ENCODE measurements at regions not wholly inside any gene's neighbourhood (a gene's known extent, or its start where the extent isn't known, plus 50 kb on each side); places are given as distances from the start of the nearest gene placed in this dataset.
"Not testable (repeated sequence)": the region's sequence is repeated elsewhere in the genome, so short reads cannot be mapped to it uniquely, and the experiment has no call there.

- no peak for TF ChIP-seq CTCF (IDR thresholded peaks at IDR 0.05)
- DNase-seq (no peak), ATAC-seq (no peak)
- Histone ChIP-seq H3K27me3 (no peaks in the 10 kb centered on the region), H3K27ac (no peak overlapping the region), H3K4me1 (no peaks in the 10 kb centered on the region), H3K36me3 (no peaks in the 10 kb centered on the region), H3K9me3 (no peaks in the 10 kb centered on the region), H3K4me3 (no peak overlapping the region)
- intact Hi-C loops (cut with DNase I) = no loop called here
Measured at GRCh38 chr2:31770741-31771140, 190.0 kb upstream of the SRD5A2 start.

GRCh38 chr2:31765078-31765945 is 184.6 kb upstream of the SRD5A2 start:
- DNase-seq (no peak), ATAC-seq (no peak)
- Histone ChIP-seq H3K27ac (no peak overlapping the region), H3K4me1 (no peaks in the 10 kb centered on the region), H3K4me3 (no peak overlapping the region), H3K27me3 (no peaks in the 10 kb centered on the region), H3K36me3 (no peaks in the 10 kb centered on the region), H3K9me3 (no peaks in the 10 kb centered on the region)
- TF ChIP-seq CTCF (IDR thresholded peaks at IDR 0.05) = no peak
- intact Hi-C loops (cut with DNase I) = no loop called here

DNA sequence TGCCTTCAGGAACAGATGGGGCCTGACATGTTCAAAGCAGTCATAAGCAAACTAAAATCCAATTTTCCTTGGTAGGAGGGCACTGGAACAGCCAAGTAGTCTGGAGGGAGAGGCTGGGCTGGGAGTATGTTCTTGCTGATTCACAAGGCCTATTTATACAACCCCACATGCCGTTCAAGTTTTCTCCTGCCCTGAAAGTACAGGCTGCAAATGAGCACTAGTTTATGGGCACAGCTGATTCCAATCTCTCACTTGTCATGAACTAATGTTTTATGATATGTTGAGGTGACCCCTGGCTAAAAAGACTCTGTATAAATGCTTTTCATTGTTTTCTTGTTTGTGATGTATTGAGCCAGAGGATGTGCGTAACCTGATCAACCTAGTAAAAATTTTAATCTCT is 183.4 kb upstream of the SRD5A2 start:
- ATAC-seq = no peak
- H3K27ac ChIP-seq = no peak overlapping the region
- intact Hi-C loops (cut with DNase I) = no loop called here
- no peaks in the 10 kb centered on the region for H3K4me1 ChIP-seq
- no peak overlapping the region for H3K4me3 ChIP-seq
- TF ChIP-seq CTCF (IDR thresholded peaks at IDR 0.05) = no peak
- no peak for DNase-seq
- H3K36me3 ChIP-seq = no peaks in the 10 kb centered on the region
- no peaks in the 10 kb centered on the region for H3K27me3 ChIP-seq
- no peaks in the 10 kb centered on the region for H3K9me3 ChIP-seq

DNA sequence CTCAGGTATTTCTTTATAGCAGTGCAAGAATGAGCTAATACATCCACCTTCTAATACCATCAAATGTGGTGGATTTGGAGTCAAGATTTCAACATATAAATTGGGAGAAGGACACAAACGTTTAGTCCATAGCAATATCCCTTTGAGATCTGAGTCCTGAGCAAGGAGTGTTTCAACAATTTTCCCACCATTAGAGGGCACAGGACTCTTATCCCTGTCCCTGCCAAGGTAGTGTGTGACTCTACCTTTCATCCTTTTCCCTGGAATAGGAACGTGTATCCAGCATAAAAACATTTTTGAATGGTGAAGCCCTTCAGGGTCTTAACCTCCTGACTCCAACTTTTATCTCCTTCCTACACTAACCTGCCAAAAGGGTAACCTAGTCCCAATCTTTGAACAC is 181.3 kb upstream of the SRD5A2 start:
- H3K4me1 ChIP-seq = no peaks in the 10 kb centered on the region
- ATAC-seq = no peak
- no peaks in the 10 kb centered on the region for H3K36me3 ChIP-seq
- H3K9me3 ChIP-seq = no peaks in the 10 kb centered on the region
- no peaks in the 10 kb centered on the region for H3K27me3 ChIP-seq
- intact Hi-C loops (cut with DNase I) = no loop called here
- no peak overlapping the region for H3K27ac ChIP-seq
- TF ChIP-seq CTCF (IDR thresholded peaks at IDR 0.05) = no peak
- H3K4me3 ChIP-seq = no peak overlapping the region
- DNase-seq = no peak

GRCh38 chr2:31757351-31757750 is 176.6 kb upstream of the SRD5A2 start:
- H3K4me3 ChIP-seq; H3K9me3 ChIP-seq; H3K4me1 ChIP-seq; DNase-seq; intact Hi-C loops (cut with DNase I); H3K27ac ChIP-seq; ATAC-seq; H3K36me3 ChIP-seq; H3K27me3 ChIP-seq: not testable (repeated sequence)

DNA sequence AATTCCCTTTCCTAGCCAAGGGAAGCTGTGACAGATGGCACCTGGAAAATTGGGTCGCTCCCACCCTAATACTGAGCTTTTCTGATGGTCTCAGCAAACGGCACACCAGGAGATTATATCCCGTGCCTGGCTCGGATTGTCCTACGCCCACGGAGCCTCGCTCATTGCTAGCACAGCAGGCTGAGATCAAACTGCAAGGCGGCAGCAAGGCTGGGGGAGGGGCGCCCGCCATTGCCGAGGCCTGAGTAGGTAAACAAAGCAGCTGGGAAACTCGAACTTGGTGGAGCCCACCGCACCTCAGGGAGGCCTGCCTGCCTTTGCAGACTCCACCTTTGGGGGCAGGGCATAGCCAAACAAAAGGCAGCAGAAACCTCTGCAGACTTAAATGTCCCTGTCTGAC is 168.0 kb upstream of the SRD5A2 start:
- H3K27ac ChIP-seq; H3K4me1 ChIP-seq; intact Hi-C loops (cut with DNase I); DNase-seq; H3K36me3 ChIP-seq; H3K9me3 ChIP-seq; H3K27me3 ChIP-seq; H3K4me3 ChIP-seq; ATAC-seq: not testable (repeated sequence)

- Histone ChIP-seq H3K4me1 (no peaks in the 10 kb centered on the region), H3K36me3 (no peaks in the 10 kb centered on the region), H3K27me3 (no peaks in the 10 kb centered on the region), H3K4me3 (no peak overlapping the region), H3K27ac (no peak overlapping the region), H3K9me3 (no peaks in the 10 kb centered on the region)
- ATAC-seq (no peak), DNase-seq (no peak)
- no peak for TF ChIP-seq CTCF (IDR thresholded peaks at IDR 0.05)
- intact Hi-C loops (cut with DNase I) = no loop called here
Measured at GRCh38 chr2:31748041-31748440, 167.3 kb upstream of the SRD5A2 start.
